ENCODE measurements at regions not wholly inside any gene's neighbourhood (a gene's known extent, or its start where the extent isn't known, plus 50 kb on each side); places are given as distances from the start of the nearest gene placed in this dataset.

GRCh38 chrX:63835361-63835760 is 50.3 kb upstream of the ARHGEF9 start:
- H2AFZ ChIP-seq (ENCODE audit: low read length): no peak overlapping the region
- no peaks in the 10 kb centered on the region for H3K79me2 ChIP-seq (ENCODE audit: insufficient read depth, low read length)
- H3K27me3 ChIP-seq (ENCODE audit: control insufficient read depth in 1 of 2, insufficient read depth in 2 of 2, low read length in 2 of 2): no peaks in the 10 kb centered on the region
- no peak for TF ChIP-seq HNF4A (CRISPR knock-in tag; IDR thresholded peaks at IDR 0.05)
- no peak for TF ChIP-seq DBP (CRISPR knock-in tag; IDR thresholded peaks at IDR 0.05; ENCODE audit: not compliant biosample characterization)
- no peak for TF ChIP-seq ZNF562 (CRISPR knock-in tag; IDR thresholded peaks at IDR 0.05; ENCODE audit: borderline replicate concordance)
- no peak for TF ChIP-seq GPBP1L1 (CRISPR knock-in tag; IDR thresholded peaks at IDR 0.05)
- TF ChIP-seq ZNF274 (CRISPR knock-in tag; IDR thresholded peaks at IDR 0.05): no peak
- no peak for TF ChIP-seq ZNF629 (CRISPR knock-in tag; conservative IDR thresholded peaks at IDR 0.05)
- no peak for TF ChIP-seq FOXP4 (CRISPR knock-in tag; IDR thresholded peaks at IDR 0.05)
- TF ChIP-seq ZBTB37 (CRISPR knock-in tag; IDR thresholded peaks at IDR 0.05): no peak
- no peak for TF ChIP-seq ZNF747 (CRISPR knock-in tag; IDR thresholded peaks at IDR 0.05; ENCODE audit: borderline replicate concordance)
- H3K9me3 ChIP-seq (ENCODE audit: low read length): no peaks in the 10 kb centered on the region
- H3K4me3 ChIP-seq (replicated peaks in 1 of 3; ENCODE audit: insufficient read depth in 1 of 3, low read depth in 2 of 3, low read length in 3 of 3): no peak overlapping the region
- intact Hi-C loops (cut with micrococcal nuclease; ENCODE audit: unreplicated experiment): no loop called here
- BruUV-seq (replicated peaks): no TSS peak
- ATAC-seq (no peak), FAIRE-seq (no peak), DNase-seq (ENCODE audit: low spot score) (no peak)
- no peaks in the 10 kb centered on the region for H4K20me1 ChIP-seq (ENCODE audit: insufficient read depth, low read length)
- WGBS (ENCODE audit: low lambda C conversion rate): 2% methylated on average over 4 of the region's 4 CpGs
- ChIA-PET POLR2A (no interaction called here), CTCF (ENCODE audit: low intra/inter-chr PET ratio, low total read pairs) (no interaction called here)
- in situ Hi-C loops (cut with HindIII; ENCODE audit: extremely low pct_ligation_motif_present, low pct_unique_long_range_greater_than_20kb): no loop called here
- no peaks in the 10 kb centered on the region for H3K4me1 ChIP-seq (ENCODE audit: insufficient read depth, low read length)
- H3K9ac ChIP-seq (ENCODE audit: insufficient read depth, low read depth, low read length): no peak overlapping the region
- no peaks in the 10 kb centered on the region for H3K36me3 ChIP-seq (replicated peaks in 1 of 2; ENCODE audit: control insufficient read depth in 1 of 2, insufficient read depth in 2 of 2, low read length in 2 of 2)
- no peak overlapping the region for H3K4me2 ChIP-seq (ENCODE audit: low read depth, low read length)
- no peak overlapping the region for H3K27ac ChIP-seq (ENCODE audit: extremely low read length, insufficient read depth, low read length)

All from HepG2 (cell line).